GM12873 (cell line): ENCODE measurements at regions not wholly inside any gene's neighbourhood (a gene's known extent, or its start where the extent isn't known, plus 50 kb on each side); places are given as distances from the start of the nearest gene placed in this dataset.

ENCODE experiments used
- CTCF ChIP-seq: IDR thresholded peaks from 2 replicates; pipeline ENCODE4 v1.5.1; 2012; ENCODE audit warnings: low read depth, mild to moderate bottlenecking, moderate library complexity, low read length, control low read depth; ENCODE audit not compliant: insufficient read depth; ENCODE audit errors: missing control alignments

GRCh38 chr5:23105021-23105420, 251.9 kb upstream of the CDH12 start:
- TF ChIP-seq CTCF = no peak

GRCh38 chr5:23103566-23103965, 250.4 kb upstream of the CDH12 start:
- TF ChIP-seq CTCF = no peak

- TF ChIP-seq CTCF = no peak
Observed at GRCh38 chr5:23089286-23089685, 236.1 kb upstream of the CDH12 start.

- TF ChIP-seq CTCF = no peak
Observed at GRCh38 chr5:23084815-23085214, 231.7 kb upstream of the CDH12 start.

GRCh38 chr5:23072179-23072578, 219.0 kb upstream of the CDH12 start:
- TF ChIP-seq CTCF = no peak

GRCh38 chr5:23071682-23072081, 218.5 kb upstream of the CDH12 start:
- no peak for TF ChIP-seq CTCF

GRCh38 chr5:23064710-23065109, 211.6 kb upstream of the CDH12 start:
- TF ChIP-seq CTCF = no peak

GRCh38 chr5:23053846-23054245, 200.7 kb upstream of the CDH12 start:
- no peak for TF ChIP-seq CTCF
